ENCODE measurements at regions not wholly inside any gene's neighbourhood (a gene's known extent, or its start where the extent isn't known, plus 50 kb on each side); places are given as distances from the start of the nearest gene placed in this dataset.
A peak's percentile ranks its signal among the peaks of the same experiment; 100 is the strongest.

DNA sequence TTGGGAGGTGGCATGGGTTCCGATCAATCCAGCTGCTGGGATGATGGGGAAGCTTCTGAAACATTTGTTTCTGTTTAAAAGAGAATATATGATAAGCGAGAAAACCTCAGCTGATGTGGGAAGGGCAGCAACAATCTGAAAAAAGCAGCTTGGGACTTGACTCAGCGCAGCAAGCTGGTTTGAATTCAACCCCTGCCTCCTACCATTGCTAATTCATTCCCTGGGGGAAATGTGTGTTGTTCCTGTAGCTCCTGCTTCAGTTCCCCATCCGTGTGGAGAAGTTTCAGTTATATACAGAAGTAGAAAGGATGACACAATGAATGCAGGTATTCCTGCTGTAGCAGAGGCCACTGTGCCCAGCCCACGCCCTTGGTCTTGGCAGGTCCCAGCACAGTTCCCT lies 145.1 kb downstream of the NXNL2 start:
- H3K4me3 ChIP-seq (ENCODE audit: control insufficient read depth, low read depth, low read length): no peak overlapping the region
- DNase-seq (ENCODE audit: low read depth): peak; percentile 92
- TF ChIP-seq CTCF (conservative IDR thresholded peaks at IDR 0.05; ENCODE audit: control insufficient read depth, insufficient read depth, low read depth, low read length): no peak

DNA sequence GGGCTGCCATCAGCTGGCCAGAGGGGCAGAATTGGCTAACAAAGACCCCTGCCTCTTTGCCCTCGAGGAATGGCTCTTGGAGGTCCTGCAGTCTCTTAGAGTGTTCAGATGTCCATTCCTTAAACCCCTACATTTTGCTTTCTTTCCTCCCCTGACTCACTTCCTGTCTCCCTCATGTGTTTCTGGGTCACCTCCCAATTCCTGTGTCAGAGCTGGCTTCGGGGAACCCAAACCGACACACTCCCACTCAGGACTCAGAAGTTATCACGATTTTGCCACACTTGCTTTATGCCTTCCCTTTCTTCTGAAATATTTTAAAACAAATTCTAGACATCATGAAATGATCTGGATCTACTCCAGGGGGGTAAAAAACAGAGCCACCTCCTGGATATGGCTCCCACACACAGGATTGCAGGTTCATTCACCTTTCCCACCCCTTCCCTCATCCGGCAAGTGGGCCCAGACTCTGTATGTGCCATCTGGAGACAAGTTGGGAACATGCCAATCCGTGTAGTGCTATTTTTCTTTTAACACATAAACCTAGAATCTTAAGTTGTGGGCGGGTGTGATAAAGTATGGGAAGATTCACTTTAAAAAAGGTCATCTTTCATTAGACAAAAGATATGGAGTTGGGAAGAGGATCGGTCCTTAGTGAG lies 145.7 kb downstream of the NXNL2 start:
- no peak for TF ChIP-seq CTCF (conservative IDR thresholded peaks at IDR 0.05; ENCODE audit: control insufficient read depth, insufficient read depth, low read depth, low read length)
- H3K4me3 ChIP-seq (ENCODE audit: control insufficient read depth, low read depth, low read length): no peak overlapping the region
- peak; percentile 66 for DNase-seq (ENCODE audit: low read depth)

DNA sequence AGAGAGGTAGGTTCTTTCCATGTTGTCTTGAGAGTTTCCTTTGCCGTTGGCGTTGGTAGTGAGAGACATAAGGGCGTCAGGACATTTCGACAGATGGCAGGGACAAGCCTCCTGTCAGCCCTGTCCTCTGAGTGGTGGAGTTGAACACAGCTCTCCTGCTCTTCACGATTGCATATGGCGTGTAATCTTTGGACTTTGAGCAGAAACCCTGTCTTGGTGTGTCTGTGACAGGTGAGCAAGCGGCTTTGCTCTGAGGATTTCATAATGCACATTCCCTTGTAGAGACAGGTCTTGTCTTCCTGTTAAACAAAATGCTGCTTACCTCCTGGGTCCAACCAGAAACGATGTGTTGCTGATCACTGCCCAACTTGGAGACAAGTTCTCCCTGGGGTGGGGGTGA lies 146.5 kb downstream of the NXNL2 start:
- DNase-seq (ENCODE audit: low read depth): no peak
- TF ChIP-seq CTCF (conservative IDR thresholded peaks at IDR 0.05; ENCODE audit: control insufficient read depth, insufficient read depth, low read depth, low read length): no peak
- no peak overlapping the region for H3K4me3 ChIP-seq (ENCODE audit: control insufficient read depth, low read depth, low read length)

DNA sequence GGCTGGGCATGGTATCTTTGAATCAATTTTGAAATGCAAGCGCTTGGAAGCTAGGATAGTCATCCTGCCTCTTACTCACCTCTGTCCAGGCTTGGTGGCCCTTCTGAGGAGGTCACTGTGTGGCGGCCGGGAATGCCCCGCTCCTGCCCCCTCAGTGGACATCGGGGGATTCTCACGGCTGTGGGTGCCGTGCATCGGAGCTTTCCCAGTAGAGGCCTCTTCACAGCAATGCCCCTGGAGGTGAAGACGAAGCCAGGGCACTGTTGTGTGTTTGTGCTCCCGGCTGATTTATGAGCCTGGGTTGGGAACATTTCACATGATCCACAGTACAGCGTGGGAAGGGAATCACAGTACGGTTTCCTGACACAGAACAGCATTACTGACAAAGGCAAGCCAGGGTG lies 147.5 kb downstream of the NXNL2 start:
- H3K4me3 ChIP-seq (ENCODE audit: control insufficient read depth, low read depth, low read length): no peak overlapping the region
- DNase-seq (ENCODE audit: low read depth): peak; percentile 76
- TF ChIP-seq CTCF (conservative IDR thresholded peaks at IDR 0.05; ENCODE audit: control insufficient read depth, insufficient read depth, low read depth, low read length): no peak

DNA sequence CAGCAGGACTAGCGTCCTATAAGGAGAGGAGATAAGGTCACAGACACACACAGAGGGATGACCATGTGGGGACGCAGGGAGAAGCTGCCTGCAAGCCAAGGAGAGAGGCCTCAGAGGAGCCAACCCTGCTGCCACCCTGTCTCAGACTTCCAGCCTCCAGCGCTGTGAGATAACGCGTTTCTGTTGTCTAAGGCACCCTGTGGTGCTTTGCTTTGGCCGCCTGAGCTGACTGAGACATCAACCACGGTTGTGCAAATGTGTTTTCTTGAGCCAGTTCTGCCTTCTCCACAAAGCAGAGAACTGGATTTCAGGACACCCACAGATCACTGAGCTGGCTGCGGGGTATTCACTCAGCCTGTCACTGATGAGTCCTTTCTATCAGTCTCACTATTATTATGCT lies 149.1 kb downstream of the NXNL2 start:
- no peak for TF ChIP-seq CTCF (conservative IDR thresholded peaks at IDR 0.05; ENCODE audit: control insufficient read depth, insufficient read depth, low read depth, low read length)
- H3K4me3 ChIP-seq (ENCODE audit: control insufficient read depth, low read depth, low read length): no peak overlapping the region
- DNase-seq (ENCODE audit: low read depth): no peak

DNA sequence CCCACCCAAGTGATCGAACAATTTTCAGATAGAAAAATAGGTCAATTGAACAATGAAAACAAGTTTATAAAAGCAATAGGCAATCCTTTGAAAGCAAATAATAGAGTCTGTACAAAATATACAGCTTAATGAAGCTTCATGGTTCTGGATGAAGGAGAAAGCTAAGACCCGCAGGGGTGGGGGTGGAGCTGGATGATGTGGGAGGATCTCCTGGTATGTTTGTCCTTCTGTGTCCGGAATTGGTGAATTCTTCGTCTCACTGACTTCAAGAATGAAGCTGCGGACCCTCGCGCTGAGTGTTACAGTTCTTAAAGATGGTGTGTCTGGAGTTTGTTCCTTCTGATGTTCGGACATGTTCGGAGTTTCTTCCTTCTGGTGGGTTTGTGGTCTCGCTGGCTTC lies 149.9 kb downstream of the NXNL2 start:
- no peak overlapping the region for H3K4me3 ChIP-seq (ENCODE audit: control insufficient read depth, low read depth, low read length)
- DNase-seq (ENCODE audit: low read depth): no peak
- TF ChIP-seq CTCF (conservative IDR thresholded peaks at IDR 0.05; ENCODE audit: control insufficient read depth, insufficient read depth, low read depth, low read length): no peak

- TF ChIP-seq CTCF (conservative IDR thresholded peaks at IDR 0.05; ENCODE audit: control insufficient read depth, insufficient read depth, low read depth, low read length): no peak
- H3K4me3 ChIP-seq (ENCODE audit: control insufficient read depth, low read depth, low read length): no peak overlapping the region
- no peak for DNase-seq (ENCODE audit: low read depth)
Measured at GRCh38 chr9:88685966-88686365, 151.0 kb downstream of the NXNL2 start.

Measured in fibroblast of mammary gland (primary cell).